SHP77 (cell line): ENCODE measurements at regions not wholly inside any gene's neighbourhood (a gene's known extent, or its start where the extent isn't known, plus 50 kb on each side); places are given as distances from the start of the nearest gene placed in this dataset.
"Not testable (repeated sequence)": the region's sequence is repeated elsewhere in the genome, so short reads cannot be mapped to it uniquely, and the experiment has no call there.

Experiments
- DNase-seq, 2 experiments: peaks; one replicate each; lab custom pipeline; 2025; lab: John Stamatoyannopoulos, UW

GRCh38 chr4:53959343-53960120 is 104.9 kb downstream of the CHIC2 start:
- no peak for DNase-seq

GRCh38 chr4:53956454-53956853 is 108.0 kb downstream of the CHIC2 start:
- no peak for DNase-seq

DNA sequence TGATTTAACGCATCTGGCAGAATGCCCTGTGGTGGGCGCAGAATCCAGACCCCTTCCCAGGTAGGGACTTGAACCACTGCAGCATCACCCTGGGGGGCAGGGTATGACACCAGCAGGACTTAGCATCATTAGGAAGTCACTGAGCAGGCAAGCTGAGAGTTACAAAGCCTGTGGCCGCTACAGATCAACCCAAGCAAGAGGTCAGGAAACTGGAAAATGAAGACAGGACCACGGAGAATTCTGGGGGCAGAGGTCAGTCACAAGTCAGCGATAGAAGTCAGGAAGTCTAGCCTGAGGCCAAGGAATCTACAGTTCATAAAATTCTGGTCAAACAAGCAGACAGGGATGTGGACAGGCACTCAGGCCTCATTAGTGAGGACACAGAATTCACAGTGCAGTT is 108.4 kb downstream of the CHIC2 start:
- no peak for DNase-seq

- no peak for DNase-seq
These were observed 113.0 kb downstream of the CHIC2 start for GRCh38 chr4:53951414-53951813.

DNA sequence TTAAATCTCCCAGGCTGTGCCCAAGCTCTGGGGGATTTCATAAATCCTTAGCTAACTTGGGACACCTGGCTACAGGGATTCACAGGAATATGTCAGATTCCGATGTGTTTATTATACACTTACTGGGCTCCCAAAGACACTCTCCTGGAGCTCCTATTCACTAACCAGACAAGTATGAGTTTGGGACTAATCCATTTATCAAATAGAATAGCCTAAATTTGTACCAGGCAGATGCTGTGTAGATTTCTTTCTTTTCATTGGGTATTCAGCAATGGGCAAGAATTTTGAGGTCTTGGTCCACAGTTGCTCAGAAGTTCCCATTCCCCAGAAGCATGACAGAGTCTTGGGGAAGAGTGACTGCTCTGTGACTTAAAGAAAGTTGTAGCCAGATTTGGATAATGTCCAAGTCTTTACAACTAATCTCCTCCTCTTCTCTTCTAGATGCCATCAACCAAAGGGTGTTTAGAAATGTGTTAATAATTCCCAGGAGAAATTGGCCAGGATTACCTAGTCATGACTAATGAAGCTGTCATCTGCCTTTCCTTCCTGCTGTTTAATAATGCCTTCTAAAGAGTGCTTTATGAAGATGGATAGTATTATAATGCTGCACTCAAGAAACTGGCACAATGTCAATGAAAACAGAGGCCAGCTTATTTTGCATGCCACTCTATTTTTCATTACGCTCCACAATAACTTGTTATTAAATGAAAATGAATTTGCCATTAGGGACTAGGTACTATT is 120.9 kb downstream of the CHIC2 start:
- DNase-seq, result peak in 1 of 2 experiments; percentile 11

DNA sequence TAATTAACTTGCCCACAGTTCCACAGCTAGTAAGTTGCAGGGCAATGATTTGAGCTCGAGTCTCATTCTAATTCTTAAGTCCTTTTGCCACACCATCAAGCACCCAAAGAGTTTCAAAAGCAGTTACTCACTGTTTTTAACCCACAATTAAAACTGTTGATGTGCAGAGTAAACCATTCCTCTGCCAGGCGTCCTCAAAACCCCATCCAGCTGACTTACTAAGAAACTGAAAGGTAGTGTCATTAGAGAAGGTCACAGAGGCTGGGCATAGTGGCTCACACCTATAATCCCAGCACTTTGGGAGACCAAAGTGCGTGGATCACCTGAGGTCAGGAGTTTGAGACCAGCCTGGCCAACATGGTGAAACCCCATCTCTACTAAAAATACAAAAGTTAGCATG is 121.7 kb downstream of the CHIC2 start:
- no peak for DNase-seq

DNA sequence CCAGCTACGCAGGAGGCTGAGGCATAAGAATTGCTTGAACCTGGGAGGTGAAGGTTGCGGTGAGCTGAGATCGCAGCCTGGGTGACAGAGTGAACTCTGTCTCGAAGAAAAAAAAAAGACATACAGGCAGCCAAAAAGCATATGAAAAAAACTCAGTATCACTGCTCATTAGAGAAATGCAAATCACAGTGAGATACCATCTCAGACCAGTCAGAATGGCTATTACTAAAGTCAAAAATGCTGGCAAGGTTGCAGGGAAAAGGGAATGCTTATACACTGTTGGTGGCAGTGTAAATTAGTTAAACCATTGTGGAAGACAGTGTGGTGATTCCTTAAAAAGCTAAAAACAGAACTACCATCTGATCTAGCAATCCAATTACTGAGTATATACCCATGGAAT is 123.1 kb downstream of the CHIC2 start:
- no peak for DNase-seq

DNA sequence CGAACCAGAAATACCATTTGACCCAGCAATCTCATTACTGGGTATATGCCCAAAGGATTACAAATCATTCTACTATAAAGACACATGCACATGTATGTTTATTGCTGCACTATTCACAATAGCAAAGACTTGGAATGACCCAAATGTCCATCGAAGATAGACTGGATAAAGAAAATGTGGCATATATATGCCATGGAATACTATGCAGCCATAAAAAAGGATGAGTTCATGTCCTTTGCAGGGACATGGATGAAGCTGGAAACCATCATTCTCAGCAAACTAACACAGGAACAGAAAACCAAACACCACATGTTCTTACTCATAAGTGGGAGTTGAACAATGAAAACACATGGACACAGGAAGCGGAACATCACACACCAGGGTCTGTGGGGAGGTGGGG is 124.5 kb downstream of the CHIC2 start:
- not testable (repeated sequence) for DNase-seq

DNA sequence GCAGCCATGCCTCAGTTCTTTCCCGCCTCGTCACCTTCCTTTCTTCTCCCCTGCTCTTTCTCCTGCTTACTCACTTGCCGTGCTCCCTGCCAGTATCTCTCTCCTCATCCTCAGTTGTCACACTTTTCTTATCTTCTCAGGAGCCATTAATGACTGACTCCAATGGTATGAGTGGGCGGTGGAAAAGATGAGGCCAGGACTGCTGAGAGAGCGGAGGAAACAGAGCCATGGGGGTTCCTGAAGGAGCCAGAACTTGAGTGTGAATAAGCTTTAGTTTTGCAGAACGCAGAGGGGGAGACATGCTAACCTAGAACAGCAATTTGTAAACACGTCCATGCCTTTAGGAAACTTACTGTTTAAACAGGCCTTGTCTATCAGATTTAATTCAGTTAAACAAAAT is 126.5 kb downstream of the CHIC2 start:
- DNase-seq, result no peak

GRCh38 chr4:53937327-53937726 is 127.1 kb downstream of the CHIC2 start:
- peak in 1 of 2 experiments; percentile 9 for DNase-seq

GRCh38 chr4:53935780-53936179 is 128.6 kb downstream of the CHIC2 start:
- DNase-seq, result no peak

- DNase-seq, result no peak
These were observed 131.4 kb downstream of the CHIC2 start for GRCh38 chr4:53932796-53933610.

- no peak for DNase-seq
These were observed 132.9 kb downstream of the CHIC2 start for GRCh38 chr4:53931461-53931961.

GRCh38 chr4:53929955-53930798 is 134.2 kb downstream of the CHIC2 start:
- peak; percentile 86 to 89 for DNase-seq

- no peak for DNase-seq
These were observed 135.1 kb downstream of the CHIC2 start for GRCh38 chr4:53929311-53929710.

GRCh38 chr4:53928825-53929224 is 135.6 kb downstream of the CHIC2 start:
- DNase-seq, result peak in 1 of 2 experiments; percentile 10

DNA sequence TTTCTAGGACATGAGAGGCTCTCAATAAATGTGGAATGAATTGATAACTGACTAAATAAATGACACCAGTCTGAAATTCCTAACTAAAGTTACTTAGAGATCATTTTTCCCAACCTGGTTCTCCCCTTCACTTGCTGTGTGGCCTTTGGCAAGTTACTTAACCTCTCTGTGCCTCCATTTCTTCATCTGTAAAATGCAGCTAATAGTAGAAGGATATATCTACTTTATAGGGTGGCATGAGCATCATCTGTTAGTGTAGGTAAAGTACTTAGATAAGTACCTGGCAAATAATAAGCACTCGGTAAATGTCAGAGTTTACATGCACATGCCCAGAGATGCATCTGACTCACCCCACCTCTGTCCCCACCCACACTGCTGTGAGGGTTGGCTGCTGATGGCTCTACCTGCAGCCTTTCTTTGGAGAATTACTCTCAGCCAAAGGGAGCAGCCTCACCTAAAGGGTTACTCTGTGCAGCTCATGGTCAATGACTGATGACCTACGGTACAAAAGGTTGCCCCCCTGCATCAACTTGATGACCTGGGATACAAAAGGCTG is 139.3 kb downstream of the CHIC2 start:
- no peak for DNase-seq

- no peak for DNase-seq
These were observed 139.9 kb downstream of the CHIC2 start for GRCh38 chr4:53924333-53925049.

DNA sequence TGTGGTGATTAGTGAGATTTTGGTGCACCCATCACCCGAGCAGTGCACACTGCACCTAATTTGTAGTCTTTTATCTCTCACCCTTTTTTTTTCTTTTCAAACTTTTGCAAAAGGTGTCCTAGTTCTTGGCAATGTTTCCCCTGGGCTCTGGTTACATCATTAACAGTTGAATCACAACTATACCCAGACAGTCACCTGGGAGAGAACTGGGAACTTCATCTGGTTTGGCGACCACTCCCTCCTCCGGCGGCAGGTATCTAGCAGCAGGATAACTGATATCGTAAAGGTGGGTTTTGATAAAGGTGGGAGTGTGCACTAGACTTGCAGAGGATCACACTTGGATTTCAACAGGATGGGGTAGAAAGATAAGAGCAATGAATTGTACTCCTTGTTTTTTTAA is 140.5 kb downstream of the CHIC2 start:
- DNase-seq, result no peak

DNA sequence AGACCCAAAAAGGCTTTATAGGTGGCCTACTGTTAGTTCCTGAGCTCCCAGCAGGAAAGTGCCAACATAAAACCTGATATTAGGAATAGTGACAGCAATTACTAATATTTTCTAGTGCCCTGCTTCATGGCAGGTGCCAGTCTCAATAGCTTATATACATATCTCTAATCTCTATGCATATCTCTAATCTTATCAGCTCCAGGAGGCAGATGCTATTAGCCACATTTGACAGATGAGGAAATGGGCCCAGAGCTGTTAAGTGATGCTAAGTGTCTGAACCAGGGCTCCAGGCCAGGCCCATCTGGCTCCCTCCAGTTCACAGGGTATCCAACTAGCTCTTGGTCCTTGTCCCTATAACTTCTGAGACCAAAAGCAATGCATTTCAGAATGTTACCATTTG is 142.5 kb downstream of the CHIC2 start:
- no peak for DNase-seq
